DND-41 (cell line): ENCODE measurements at regions not wholly inside any gene's neighbourhood (a gene's known extent, or its start where the extent isn't known, plus 50 kb on each side); places are given as distances from the start of the nearest gene placed in this dataset.

Experiments
- ATAC-seq: fragments of 200-7000 bp; cut with Tn5 transposase; 3 replicates; pipeline ENCODE4 v1.9.1; 2021; ENCODE audit warnings: low read depth; ENCODE audit not compliant: insufficient read depth
- DNase-seq: peaks from one replicate; pipeline ENCODE4 v3.0.0-alpha.2; 2020
- H2AFZ ChIP-seq: 2 replicates; pipeline ENCODE4 v1.6.0; 2012; ENCODE audit warnings: low read depth, low read length
- H3K27ac ChIP-seq: 2 replicates; pipeline ENCODE4 v1.5.1; 2012; ENCODE audit warnings: low read length, inconsistent platforms
- H3K27me3 ChIP-seq: fragments of 200-600 bp; sonication (generic); 2 replicates; pipeline ENCODE4 v1.6.0; 2012; ENCODE audit warnings: low read length, mild to moderate bottlenecking, inconsistent platforms; ENCODE audit not compliant: insufficient read depth, poor library complexity
- H3K36me3 ChIP-seq: 2 replicates; pipeline ENCODE4 v1.5.1; 2012; ENCODE audit warnings: low read length, inconsistent platforms; ENCODE audit not compliant: insufficient read depth
- H3K4me1 ChIP-seq: 2 replicates; pipeline ENCODE4 v1.5.1; 2012; ENCODE audit warnings: mild to moderate bottlenecking, low read length; ENCODE audit not compliant: insufficient read depth
- H3K4me2 ChIP-seq: 2 replicates; pipeline ENCODE4 v1.6.0; 2012; ENCODE audit warnings: mild to moderate bottlenecking, moderate library complexity, low read length, inconsistent platforms; ENCODE audit not compliant: insufficient read depth
- H3K4me3 ChIP-seq, 2 experiments: fragments of 200-600 bp in 1 of 2; shearing (Covaris generic) in 1 of 2; 2 replicates each; pipeline ENCODE4 v1.5.1; 2012 to 2016; ENCODE audit warnings: inconsistent platforms in 2 of 2, low read length in 2 of 2, mild to moderate bottlenecking in 2 of 2, low read depth in 1 of 2, moderate library complexity in 1 of 2
- H3K79me2 ChIP-seq: 2 replicates; pipeline ENCODE4 v1.6.0; 2012; ENCODE audit warnings: low read length, inconsistent platforms; ENCODE audit not compliant: insufficient read depth
- H3K9ac ChIP-seq: 2 replicates; pipeline ENCODE4 v1.6.0; 2012; ENCODE audit warnings: low read depth, mild to moderate bottlenecking, inconsistent platforms, low read length, moderate library complexity
- H3K9me3 ChIP-seq: 2 replicates; pipeline ENCODE4 v1.5.1; 2012; ENCODE audit warnings: low read length, moderate library complexity, mild to moderate bottlenecking, inconsistent platforms; ENCODE audit not compliant: insufficient read depth, severe bottlenecking
- H4K20me1 ChIP-seq: 2 replicates; pipeline ENCODE4 v1.6.0; 2012; ENCODE audit warnings: low read length; ENCODE audit not compliant: insufficient read depth
- CTCF ChIP-seq: IDR thresholded peaks from 2 replicates; pipeline ENCODE4 v1.5.1; 2012; ENCODE audit warnings: borderline replicate concordance, low read length, moderate library complexity, mild to moderate bottlenecking; ENCODE audit not compliant: poor library complexity, severe bottlenecking; ENCODE audit errors: extremely low read depth
- EZH2 ChIP-seq: IDR thresholded peaks from 3 replicates; pipeline ENCODE4 v1.6.1; 2012; ENCODE audit warnings: borderline replicate concordance, low read depth, mild to moderate bottlenecking, moderate library complexity, low read length, inconsistent platforms; ENCODE audit not compliant: severe bottlenecking

- H3K4me1 ChIP-seq: peaks cover 24% of the 10 kb centered on the region
- no peak overlapping the region for H2AFZ ChIP-seq
- H3K36me3 ChIP-seq: no peaks in the 10 kb centered on the region
- no peaks in the 10 kb centered on the region for H4K20me1 ChIP-seq
- H3K4me3 ChIP-seq: no peak overlapping the region
- no peaks in the 10 kb centered on the region for H3K79me2 ChIP-seq
- no peak overlapping the region for H3K4me2 ChIP-seq
- TF ChIP-seq EZH2 (no peak), CTCF (no peak)
- no peaks in the 10 kb centered on the region for H3K27me3 ChIP-seq
- no peak overlapping the region for H3K27ac ChIP-seq
- ATAC-seq (no peak), DNase-seq (no peak)
- H3K9me3 ChIP-seq: no peaks in the 10 kb centered on the region
- no peak overlapping the region for H3K9ac ChIP-seq
Observed at GRCh38 chr1:172929006-172929405, 121.7 kb downstream of the TNFSF18 start.

- Histone ChIP-seq H3K27ac (no peak overlapping the region), H3K9ac (no peak overlapping the region), H4K20me1 (no peaks in the 10 kb centered on the region), H2AFZ (no peak overlapping the region), H3K4me2 (no peak overlapping the region), H3K79me2 (no peaks in the 10 kb centered on the region), H3K9me3 (no peaks in the 10 kb centered on the region), H3K27me3 (no peaks in the 10 kb centered on the region), H3K4me1 (peaks cover 35% of the 10 kb centered on the region), H3K4me3 (no peak overlapping the region), H3K36me3 (no peaks in the 10 kb centered on the region)
- TF ChIP-seq EZH2 (no peak), CTCF (no peak)
- DNase-seq: no peak
- ATAC-seq: no peak
Observed at GRCh38 chr1:172930142-172930541, 120.6 kb downstream of the TNFSF18 start.

GRCh38 chr1:172931340-172931739 is 119.4 kb downstream of the TNFSF18 start:
- DNase-seq (no peak), ATAC-seq (no peak)
- Histone ChIP-seq H2AFZ (0 out of 2 replicates have a peak overlapping the region, but pooled peaks have one; percentile 44), H3K27ac (no peak overlapping the region), H3K36me3 (no peaks in the 10 kb centered on the region), H3K79me2 (no peaks in the 10 kb centered on the region), H3K4me1 (peaks cover 35% of the 10 kb centered on the region), H3K9me3 (no peaks in the 10 kb centered on the region), H3K4me3 (no peak overlapping the region), H3K9ac (no peak overlapping the region), H4K20me1 (no peaks in the 10 kb centered on the region), H3K27me3 (no peaks in the 10 kb centered on the region), H3K4me2 (no peak overlapping the region)
- TF ChIP-seq CTCF (no peak), EZH2 (no peak)

GRCh38 chr1:172931761-172932160 is 119.0 kb downstream of the TNFSF18 start:
- no peak for TF ChIP-seq EZH2
- TF ChIP-seq CTCF: no peak
- Histone ChIP-seq H3K79me2 (no peaks in the 10 kb centered on the region), H3K4me3 (no peak overlapping the region), H3K27me3 (no peaks in the 10 kb centered on the region), H4K20me1 (no peaks in the 10 kb centered on the region), H2AFZ (0 out of 2 replicates have a peak overlapping the region, but pooled peaks have one; percentile 44), H3K9ac (no peak overlapping the region), H3K27ac (no peak overlapping the region), H3K9me3 (no peaks in the 10 kb centered on the region), H3K4me1 (peaks cover 35% of the 10 kb centered on the region), H3K36me3 (no peaks in the 10 kb centered on the region), H3K4me2 (no peak overlapping the region)
- DNase-seq (no peak), ATAC-seq (no peak)
